Spleen (tissue), 7 donors: ENCODE measurements at regions not wholly inside any gene's neighbourhood (a gene's known extent, or its start where the extent isn't known, plus 50 kb on each side); places are given as distances from the start of the nearest gene placed in this dataset.

Experiments
- POLR2A ChIP-seq, 3 donors: fragments of 450-650 bp; IDR thresholded peaks; one replicate each; pipeline ENCODE4 v1.5.1; 2017; ENCODE audit warnings: antibody characterized with exemption in 3 of 3, mild to moderate bottlenecking in 1 of 3
- POLR2AphosphoS5 ChIP-seq, 3 donors: sonication (generic); formaldehyde crosslinking; IDR thresholded peaks; one replicate each; pipeline ENCODE4 v1.5.1; 2017; ENCODE audit warnings: antibody characterized with exemption in 3 of 3
- TF ChIP-seq, protein P1 (sequence below), 11 experiments: fragments of 200-600 bp in 7 of 11; fragments of 450-650 bp in 4 of 11; sonication (generic) in 4 of 11; IDR thresholded peaks in 8 of 11; conservative IDR thresholded peaks in 3 of 11; 1 replicate in 7 of 11; 2 replicates in 4 of 11; pipeline versions ENCODE4 v1.4.0 to v1.8.0; 2016 to 2021; ENCODE audit warnings: antibody characterized with exemption in 11 of 11, inconsistent platforms in 4 of 11, mild to moderate bottlenecking in 1 of 11
- donor health status: DM: no; HTN: no; CAD: no; lungs with moderate emphysema.
- donor health status: DM: no; HTN: no; CAD: no.
- donor health status: DM: no; HTN: no; CAD: no.

DNA sequence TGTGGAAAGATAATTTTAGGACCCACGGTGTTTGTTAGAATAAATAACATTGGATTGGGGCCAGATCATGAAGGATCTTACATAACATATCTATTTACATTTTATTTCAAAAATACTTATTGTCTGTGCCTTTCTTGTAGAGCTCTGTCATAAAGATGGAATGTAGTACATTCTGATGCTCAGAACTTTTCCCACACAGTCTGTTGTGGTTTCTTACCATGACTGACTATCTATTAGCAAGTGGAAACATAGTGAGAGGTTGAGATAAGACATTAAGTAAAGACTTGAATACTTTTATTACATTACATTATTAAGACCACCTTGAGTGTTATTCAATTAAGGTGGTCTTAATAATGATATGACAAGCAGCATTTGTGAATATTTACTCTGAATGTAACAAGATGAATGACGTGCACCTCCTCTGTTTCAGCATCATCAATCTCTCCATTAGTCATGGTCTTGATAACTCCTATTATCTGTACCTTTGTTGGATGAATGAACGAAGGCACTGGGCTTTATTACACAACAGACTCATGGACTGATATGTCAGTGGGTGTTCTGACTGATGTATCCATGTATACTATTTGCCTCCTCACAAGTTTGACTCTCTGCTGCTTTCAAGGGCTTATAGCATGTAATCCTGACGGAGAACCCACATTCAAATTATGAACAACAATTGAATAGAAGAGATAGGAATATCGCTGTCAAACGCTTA, 883.0 kb upstream of the FLRT2 start:
- TF ChIP-seq POLR2A (IDR thresholded peaks at IDR 0.05) (no peak), POLR2AphosphoS5 (IDR thresholded peaks at IDR 0.05) (no peak)
- TF ChIP-seq, protein P1, sequence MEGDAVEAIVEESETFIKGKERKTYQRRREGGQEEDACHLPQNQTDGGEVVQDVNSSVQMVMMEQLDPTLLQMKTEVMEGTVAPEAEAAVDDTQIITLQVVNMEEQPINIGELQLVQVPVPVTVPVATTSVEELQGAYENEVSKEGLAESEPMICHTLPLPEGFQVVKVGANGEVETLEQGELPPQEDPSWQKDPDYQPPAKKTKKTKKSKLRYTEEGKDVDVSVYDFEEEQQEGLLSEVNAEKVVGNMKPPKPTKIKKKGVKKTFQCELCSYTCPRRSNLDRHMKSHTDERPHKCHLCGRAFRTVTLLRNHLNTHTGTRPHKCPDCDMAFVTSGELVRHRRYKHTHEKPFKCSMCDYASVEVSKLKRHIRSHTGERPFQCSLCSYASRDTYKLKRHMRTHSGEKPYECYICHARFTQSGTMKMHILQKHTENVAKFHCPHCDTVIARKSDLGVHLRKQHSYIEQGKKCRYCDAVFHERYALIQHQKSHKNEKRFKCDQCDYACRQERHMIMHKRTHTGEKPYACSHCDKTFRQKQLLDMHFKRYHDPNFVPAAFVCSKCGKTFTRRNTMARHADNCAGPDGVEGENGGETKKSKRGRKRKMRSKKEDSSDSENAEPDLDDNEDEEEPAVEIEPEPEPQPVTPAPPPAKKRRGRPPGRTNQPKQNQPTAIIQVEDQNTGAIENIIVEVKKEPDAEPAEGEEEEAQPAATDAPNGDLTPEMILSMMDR (IDR thresholded peaks at IDR 0.05 in 8 of 11, conservative IDR thresholded peaks at IDR 0.05 in 3 of 11), result no peak
